ENCODE measurements at regions not wholly inside any gene's neighbourhood (a gene's known extent, or its start where the extent isn't known, plus 50 kb on each side); places are given as distances from the start of the nearest gene placed in this dataset.

GRCh38 chr18:37712776-37713175 lies 147.2 kb upstream of the CELF4 start:
- no peaks in the 10 kb centered on the region for H3K36me3 ChIP-seq (ENCODE audit: insufficient read depth)
- no peak overlapping the region for H3K4me2 ChIP-seq
- no peaks in the 10 kb centered on the region for H3K79me2 ChIP-seq (replicated peaks; ENCODE audit: insufficient read depth)
- TF ChIP-seq STAT1 (IDR thresholded peaks at IDR 0.05; ENCODE audit: unreplicated experiment) (no peak), CREB1 (CRISPR knock-in tag; IDR thresholded peaks at IDR 0.05; ENCODE audit: low read depth) (no peak), REST (IDR thresholded peaks at IDR 0.05; ENCODE audit: unreplicated experiment) (no peak), POLR2AphosphoS5 (IDR thresholded peaks at IDR 0.05; ENCODE audit: low read depth) (no peak), EZH2phosphoT487 (IDR thresholded peaks at IDR 0.05; ENCODE audit: unreplicated experiment) (no peak), ZNF331 (CRISPR knock-in tag; IDR thresholded peaks at IDR 0.05; ENCODE audit: low read depth) (no peak), NANOG (IDR thresholded peaks at IDR 0.05; ENCODE audit: borderline replicate concordance) (no peak), JUNB (IDR thresholded peaks at IDR 0.05; ENCODE audit: unreplicated experiment) (no peak), ZNF114 (CRISPR knock-in tag; IDR thresholded peaks at IDR 0.05) (no peak), CTCF (conservative IDR thresholded peaks at IDR 0.05; ENCODE audit: low read depth in 2 of 2) (no peak), ETS1 (IDR thresholded peaks at IDR 0.05) (no peak)
- H3K27me3 Mint-ChIP-seq (ENCODE audit: insufficient read depth, low read depth, poor library complexity): peaks cover 1% of the 10 kb centered on the region
- no peak overlapping the region for H2AFZ ChIP-seq
- no peaks in the 10 kb centered on the region for H3K27me3 ChIP-seq (ENCODE audit: insufficient read depth)
- no peak overlapping the region for H3K4me3 ChIP-seq
- H3K4me1 Mint-ChIP-seq: peaks cover 4% of the 10 kb centered on the region; the same call in 2 of the 3 replicates
- H3K36me3 Mint-ChIP-seq (ENCODE audit: low read depth): no peaks in the 10 kb centered on the region
- H3F3A ChIP-seq (replicated peaks; ENCODE audit: low read depth): no peaks in the 10 kb centered on the region
- H4K20me1 ChIP-seq (replicated peaks; ENCODE audit: insufficient read depth): no peaks in the 10 kb centered on the region
- H3K27ac Mint-ChIP-seq: no peak overlapping the region
- no peak overlapping the region for H3K27ac ChIP-seq (ENCODE audit: low read depth)
- H3K9me3 Mint-ChIP-seq: no peaks in the 10 kb centered on the region
- H3K4me3 Mint-ChIP-seq: no peak overlapping the region
- DNase-seq (ENCODE audit: low spot score): no peak
- no peak for ATAC-seq
- H3K4me1 ChIP-seq (ENCODE audit: insufficient read depth): no peaks in the 10 kb centered on the region
- peaks cover 26% of the 10 kb centered on the region; the same call in 1 of the 2 replicates for H3K9me2 ChIP-seq (ENCODE audit: insufficient read depth)

Measured in GM23338 (cell line).